Adipocyte (in vitro differentiated cells): ENCODE measurements at regions not wholly inside any gene's neighbourhood (a gene's known extent, or its start where the extent isn't known, plus 50 kb on each side); places are given as distances from the start of the nearest gene placed in this dataset.
"Not testable (repeated sequence)": the region's sequence is repeated elsewhere in the genome, so short reads cannot be mapped to it uniquely, and the experiment has no call there.

Source experiments
- DNase-seq: peaks from one replicate; pipeline ENCODE4 v3.0.0-alpha.2; 2015; ENCODE audit warnings: low read depth
- H3K27me3 ChIP-seq: replicated peaks from 2 replicates; pipeline ENCODE4 v1.7.0; 2013; ENCODE audit warnings: mild to moderate bottlenecking, low read length, moderate library complexity; ENCODE audit not compliant: control insufficient read depth, insufficient read depth
- H3K36me3 ChIP-seq: 2 replicates; pipeline ENCODE4 v1.7.0; 2013; ENCODE audit warnings: low read length, mild to moderate bottlenecking, moderate library complexity; ENCODE audit not compliant: control insufficient read depth, insufficient read depth, severe bottlenecking
- H3K4me1 ChIP-seq: 2 replicates; pipeline ENCODE4 v1.7.0; 2013; ENCODE audit warnings: mild to moderate bottlenecking, low read length, moderate library complexity; ENCODE audit not compliant: control insufficient read depth, insufficient read depth
- H3K4me3 ChIP-seq: 2 replicates; pipeline ENCODE4 v1.7.0; 2013; ENCODE audit warnings: mild to moderate bottlenecking, low read length, moderate library complexity
- H3K9ac ChIP-seq: 2 replicates; pipeline ENCODE4 v1.7.0; 2013; ENCODE audit warnings: mild to moderate bottlenecking, low read length, moderate library complexity
- H3K9me3 ChIP-seq: 2 replicates; pipeline ENCODE4 v1.7.0; 2013; ENCODE audit warnings: mild to moderate bottlenecking, low read length, moderate library complexity; ENCODE audit not compliant: control insufficient read depth

- Histone ChIP-seq H3K4me3 (no peak overlapping the region), H3K36me3 (no peaks in the 10 kb centered on the region), H3K9me3 (no peaks in the 10 kb centered on the region), H3K27me3 (peaks cover 3% of the 10 kb centered on the region), H3K9ac (no peak overlapping the region), H3K4me1 (peaks cover 13% of the 10 kb centered on the region)
- no peak for DNase-seq
These were observed 676.1 kb upstream of the TMEM132C start for GRCh38 chr12:127590868-127591267.

GRCh38 chr12:127592245-127592644 lies 674.7 kb upstream of the TMEM132C start:
- Histone ChIP-seq H3K4me3 (no peak overlapping the region), H3K36me3 (no peaks in the 10 kb centered on the region), H3K27me3 (peaks cover 3% of the 10 kb centered on the region), H3K9ac (no peak overlapping the region), H3K9me3 (no peaks in the 10 kb centered on the region), H3K4me1 (peaks cover 13% of the 10 kb centered on the region)
- DNase-seq, result no peak

- Histone ChIP-seq H3K4me3 (no peak overlapping the region), H3K9ac (no peak overlapping the region), H3K9me3 (no peaks in the 10 kb centered on the region), H3K4me1 (no peaks in the 10 kb centered on the region), H3K27me3 (peaks cover 3% of the 10 kb centered on the region), H3K36me3 (no peaks in the 10 kb centered on the region)
- no peak for DNase-seq
These were observed 672.5 kb upstream of the TMEM132C start for GRCh38 chr12:127594351-127594970.

GRCh38 chr12:127595506-127595905 lies 671.5 kb upstream of the TMEM132C start:
- no peaks in the 10 kb centered on the region for H3K36me3 ChIP-seq
- H3K4me1 ChIP-seq, result no peaks in the 10 kb centered on the region
- DNase-seq, result no peak
- no peak overlapping the region for H3K4me3 ChIP-seq
- H3K9me3 ChIP-seq, result no peaks in the 10 kb centered on the region
- no peak overlapping the region for H3K9ac ChIP-seq
- H3K27me3 ChIP-seq, result peaks cover 3% of the 10 kb centered on the region

- H3K4me3 ChIP-seq, result no peak overlapping the region
- DNase-seq, result no peak
- no peak overlapping the region for H3K9ac ChIP-seq
- peaks cover 1% of the 10 kb centered on the region for H3K27me3 ChIP-seq
- H3K4me1 ChIP-seq, result no peaks in the 10 kb centered on the region
- no peaks in the 10 kb centered on the region for H3K9me3 ChIP-seq
- no peaks in the 10 kb centered on the region for H3K36me3 ChIP-seq
These were observed 670.1 kb upstream of the TMEM132C start for GRCh38 chr12:127596891-127597290.

GRCh38 chr12:127599436-127599835 lies 667.5 kb upstream of the TMEM132C start:
- Histone ChIP-seq H3K4me3 (no peak overlapping the region), H3K27me3 (no peaks in the 10 kb centered on the region), H3K36me3 (no peaks in the 10 kb centered on the region), H3K9ac (no peak overlapping the region), H3K9me3 (no peaks in the 10 kb centered on the region), H3K4me1 (no peaks in the 10 kb centered on the region)
- DNase-seq, result no peak

GRCh38 chr12:127600211-127600610 lies 666.8 kb upstream of the TMEM132C start:
- H3K9me3 ChIP-seq, result no peaks in the 10 kb centered on the region
- no peaks in the 10 kb centered on the region for H3K27me3 ChIP-seq
- H3K4me3 ChIP-seq, result no peak overlapping the region
- H3K36me3 ChIP-seq, result no peaks in the 10 kb centered on the region
- no peak for DNase-seq
- H3K4me1 ChIP-seq, result no peaks in the 10 kb centered on the region
- H3K9ac ChIP-seq, result no peak overlapping the region

- H3K4me3 ChIP-seq, result no peak overlapping the region
- H3K36me3 ChIP-seq, result no peaks in the 10 kb centered on the region
- no peak overlapping the region for H3K9ac ChIP-seq
- no peak for DNase-seq
- no peaks in the 10 kb centered on the region for H3K9me3 ChIP-seq
- H3K27me3 ChIP-seq, result no peaks in the 10 kb centered on the region
- no peaks in the 10 kb centered on the region for H3K4me1 ChIP-seq
These were observed 660.4 kb upstream of the TMEM132C start for GRCh38 chr12:127606476-127607015.

- Histone ChIP-seq H3K9ac (no peak overlapping the region), H3K4me3 (no peak overlapping the region)
- DNase-seq, result no peak
These were observed 659.7 kb upstream of the TMEM132C start for GRCh38 chr12:127607146-127607725.

GRCh38 chr12:127608359-127608758 lies 658.6 kb upstream of the TMEM132C start:
- not testable (repeated sequence) for H3K9ac ChIP-seq, H3K4me3 ChIP-seq, H3K9me3 ChIP-seq, H3K36me3 ChIP-seq, H3K27me3 ChIP-seq, DNase-seq, H3K4me1 ChIP-seq

More at GRCh38 chr12:127607146-127607725, 659.7 kb upstream of the TMEM132C start:
- Histone ChIP-seq H3K4me1 (no peaks in the 10 kb centered on the region), H3K36me3 (no peaks in the 10 kb centered on the region), H3K27me3 (no peaks in the 10 kb centered on the region), H3K9me3 (no peaks in the 10 kb centered on the region)

GRCh38 chr12:127613056-127613455 lies 653.9 kb upstream of the TMEM132C start:
- Histone ChIP-seq H3K9me3 (no peaks in the 10 kb centered on the region), H3K9ac (no peak overlapping the region), H3K27me3 (no peaks in the 10 kb centered on the region), H3K4me1 (no peaks in the 10 kb centered on the region), H3K36me3 (no peaks in the 10 kb centered on the region), H3K4me3 (no peak overlapping the region)
- DNase-seq, result peak; percentile 3
